NCI-H510A (cell line): ENCODE measurements at regions not wholly inside any gene's neighbourhood (a gene's known extent, or its start where the extent isn't known, plus 50 kb on each side); places are given as distances from the start of the nearest gene placed in this dataset.

Experiments used
- DNase-seq: peaks from one replicate; lab custom pipeline; 2025; lab: John Stamatoyannopoulos, UW

DNA sequence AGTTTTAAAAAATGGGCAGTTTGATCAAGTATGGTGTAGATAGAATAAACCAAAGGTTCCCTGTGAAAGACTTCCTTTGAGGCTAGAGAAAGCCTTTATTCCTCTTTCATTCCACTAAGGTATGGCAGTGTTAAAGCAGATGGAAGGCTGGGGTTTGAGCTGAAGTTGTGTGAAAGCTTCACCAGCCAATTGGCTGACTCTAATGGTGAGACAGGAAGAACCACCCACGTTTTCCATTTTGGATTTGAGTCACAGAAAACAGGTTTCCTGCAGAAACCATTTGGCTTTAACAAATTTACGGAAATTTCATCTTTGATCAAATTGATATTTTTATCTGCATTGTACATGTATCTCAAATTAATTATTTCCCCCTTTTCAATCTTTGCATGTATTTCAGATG lies 455.0 kb downstream of the PCNX1 start:
- no peak for DNase-seq

GRCh38 chr14:71362920-71363584 lies 455.8 kb downstream of the PCNX1 start:
- DNase-seq = no peak

- no peak for DNase-seq
These were observed 457.0 kb downstream of the PCNX1 start for GRCh38 chr14:71363946-71364925.

- DNase-seq = no peak
These were observed 458.1 kb downstream of the PCNX1 start for GRCh38 chr14:71365361-71365760.

DNA sequence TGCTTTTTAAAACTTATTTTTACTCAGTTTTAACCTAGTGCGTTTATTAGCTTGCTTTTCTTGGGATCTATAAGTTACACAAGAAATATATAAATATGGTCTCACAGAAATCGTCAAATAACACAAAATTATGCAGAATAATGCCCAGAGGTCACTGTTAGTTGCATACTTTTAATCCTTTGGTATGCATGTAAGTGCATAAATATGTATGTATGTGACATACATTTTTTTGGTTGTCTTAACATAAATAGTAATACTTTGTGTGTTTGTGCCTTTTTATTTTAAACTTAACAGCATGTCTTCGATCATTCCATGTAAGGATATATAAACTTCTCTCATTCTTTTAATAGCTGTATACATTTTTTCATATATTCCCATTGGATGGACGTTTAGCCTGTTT lies 459.6 kb downstream of the PCNX1 start:
- DNase-seq = no peak

DNA sequence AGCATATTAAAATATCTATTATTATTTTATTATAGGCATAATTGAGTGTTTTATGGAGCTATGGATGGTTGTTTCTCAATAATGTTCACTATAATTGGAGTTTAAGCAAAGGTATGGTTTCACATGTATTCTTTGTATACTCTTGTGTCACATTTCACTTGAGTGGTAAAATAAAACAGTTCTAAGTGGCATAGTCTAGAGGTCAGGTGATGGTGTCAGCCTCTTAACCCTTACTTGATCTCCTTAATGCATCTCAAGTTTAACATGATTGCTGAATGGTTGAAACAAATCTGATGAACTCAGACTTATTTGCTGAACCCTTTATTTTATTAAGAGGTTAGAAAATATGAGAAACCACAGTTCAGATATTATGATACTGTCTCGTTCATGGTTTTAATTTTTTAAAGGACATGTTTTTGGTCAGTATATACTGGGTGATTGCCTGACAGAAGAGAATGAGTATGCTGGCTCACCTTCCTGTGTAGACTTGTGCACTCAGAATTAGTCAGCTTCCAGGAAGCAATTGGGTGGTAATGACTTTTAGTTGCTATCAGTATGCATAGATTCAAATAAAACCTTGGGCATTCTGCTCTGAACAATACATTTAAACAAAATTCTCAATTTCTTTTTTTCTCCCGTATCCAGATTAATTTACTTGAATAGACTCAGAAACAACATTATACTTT lies 464.6 kb downstream of the PCNX1 start:
- no peak for DNase-seq

GRCh38 chr14:71372411-71372838 lies 465.2 kb downstream of the PCNX1 start:
- no peak for DNase-seq

- no peak for DNase-seq
These were observed 466.5 kb downstream of the PCNX1 start for GRCh38 chr14:71373773-71374172.

DNA sequence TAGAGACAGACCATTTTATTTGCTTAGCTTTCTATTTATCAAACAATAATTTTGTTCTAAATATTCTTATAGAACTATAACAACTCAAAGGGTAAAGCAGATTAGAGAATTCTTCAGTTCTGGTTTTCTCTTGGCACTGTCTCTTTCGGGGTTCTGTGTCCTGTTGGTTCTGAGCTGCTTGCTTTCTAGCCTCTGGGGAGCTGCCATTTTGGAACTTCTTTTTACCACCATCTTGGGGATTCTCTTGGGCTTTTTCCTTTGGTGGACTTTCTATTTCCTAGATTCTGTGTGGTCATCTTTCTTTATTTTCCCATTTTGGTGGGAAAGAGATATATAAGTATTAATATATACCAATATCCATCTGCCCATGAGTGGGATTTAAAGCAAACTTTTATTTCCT lies 467.7 kb downstream of the PCNX1 start:
- no peak for DNase-seq

GRCh38 chr14:71377099-71377498 lies 469.8 kb downstream of the PCNX1 start:
- no peak for DNase-seq

- DNase-seq = no peak
These were observed 473.0 kb downstream of the PCNX1 start for GRCh38 chr14:71380271-71380670.

DNA sequence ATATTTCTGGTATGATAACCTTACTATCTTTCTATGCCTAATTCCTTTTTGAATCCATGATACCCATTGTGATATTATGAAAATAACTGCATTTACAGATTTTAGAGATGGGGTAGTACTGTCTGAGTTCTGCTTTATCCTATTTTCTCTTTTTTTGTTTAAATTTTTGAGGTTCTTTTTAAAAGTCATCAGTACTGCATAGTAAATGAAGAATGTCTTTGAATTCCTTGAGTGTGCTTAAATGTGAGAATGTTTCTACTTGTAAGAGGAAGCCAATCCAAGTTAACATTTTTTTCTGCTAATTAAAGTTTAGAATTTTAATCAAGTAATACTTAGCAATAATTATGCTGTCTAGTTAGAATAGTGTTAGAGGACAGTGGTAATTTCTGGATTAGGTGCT lies 474.6 kb downstream of the PCNX1 start:
- DNase-seq = no peak

DNA sequence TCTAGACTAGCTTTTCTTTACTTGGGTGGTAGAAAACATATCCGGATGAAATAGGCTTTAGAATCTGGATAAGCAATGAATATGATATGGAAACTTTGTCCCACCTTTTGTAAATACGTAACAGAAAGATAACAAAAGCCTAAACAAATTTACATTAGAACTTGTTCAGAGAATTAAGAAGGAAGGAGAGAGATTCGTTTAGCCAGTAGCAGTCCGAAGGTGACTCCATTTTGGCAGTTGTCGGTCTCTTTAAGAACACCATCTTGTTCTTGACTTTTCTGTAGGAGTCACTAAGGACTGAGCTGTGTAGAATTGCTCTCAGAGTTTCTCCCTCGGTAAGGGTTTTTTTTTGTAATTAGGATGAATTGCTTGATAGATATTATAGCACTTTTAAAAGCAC lies 475.1 kb downstream of the PCNX1 start:
- no peak for DNase-seq

DNA sequence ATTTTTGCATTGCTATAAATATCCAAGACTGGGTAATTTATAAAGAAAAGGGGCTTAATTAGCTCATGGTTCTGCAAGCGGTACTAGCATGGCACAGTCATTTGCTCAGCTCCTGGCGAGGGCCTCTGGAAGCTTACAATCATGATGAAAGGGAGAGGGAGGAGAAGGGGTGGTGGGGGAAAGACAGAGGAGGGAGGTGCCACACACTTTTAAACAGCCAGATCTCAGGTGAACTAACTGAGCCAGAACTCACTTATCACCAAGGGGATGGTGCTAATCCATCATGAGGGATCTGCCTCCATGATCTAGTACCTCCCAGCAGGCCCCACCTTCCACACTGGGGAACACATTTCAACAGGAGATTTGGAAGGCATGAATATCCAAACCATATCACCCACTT lies 476.3 kb downstream of the PCNX1 start:
- DNase-seq = no peak

GRCh38 chr14:71384007-71384845 lies 477.0 kb downstream of the PCNX1 start:
- DNase-seq = no peak

GRCh38 chr14:71387753-71388152 lies 480.5 kb downstream of the PCNX1 start:
- no peak for DNase-seq

- no peak for DNase-seq
These were observed 481.1 kb downstream of the PCNX1 start for GRCh38 chr14:71388336-71388735.

DNA sequence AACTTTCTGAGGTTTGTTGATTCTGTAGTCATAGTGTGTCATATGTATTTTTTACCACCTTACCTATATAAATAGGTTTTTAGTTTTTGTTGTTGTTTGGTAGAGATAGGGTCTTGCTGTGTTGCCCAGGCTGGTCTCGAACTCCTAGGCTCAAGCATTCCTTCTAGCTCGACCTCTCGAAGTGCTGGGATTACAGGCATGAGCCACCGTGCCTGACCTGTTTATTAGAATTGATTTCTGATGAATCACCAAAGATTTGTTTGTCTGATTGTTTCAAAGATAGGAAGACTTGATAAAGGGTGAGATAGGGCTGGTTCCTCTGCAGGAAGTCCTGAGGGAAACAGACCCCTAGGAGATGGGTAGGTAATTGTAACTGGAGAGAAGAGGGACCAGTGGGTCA lies 481.6 kb downstream of the PCNX1 start:
- no peak for DNase-seq

- DNase-seq = no peak
These were observed 487.1 kb downstream of the PCNX1 start for GRCh38 chr14:71394386-71394785.

GRCh38 chr14:71395151-71395604 lies 487.9 kb downstream of the PCNX1 start:
- DNase-seq = no peak

- DNase-seq = no peak
These were observed 488.4 kb downstream of the PCNX1 start for GRCh38 chr14:71395636-71396035.
